Caco-2 (cell line): ENCODE measurements at regions not wholly inside any gene's neighbourhood (a gene's known extent, or its start where the extent isn't known, plus 50 kb on each side); places are given as distances from the start of the nearest gene placed in this dataset.

Source experiments
- BruUV-seq: library from RNA; stranded (reverse); fragments of 400-500 nt; replicated peaks from 2 replicates; lab custom pipeline; 2021; lab: Mats Ljungman, UMichigan
- CTCF ChIA-PET: fragments of 300-600 bp; sonication (Branson Sonifier 250); formaldehyde crosslinking; loops from one replicate; lab custom pipeline; 2022; ENCODE audit warnings: antibody characterized with exemption; lab: Charles Lee
- POLR2A ChIA-PET: fragments of 300-600 bp; sonication (Branson Sonifier 250); formaldehyde crosslinking; loops from one replicate; lab custom pipeline; 2022; ENCODE audit warnings: antibody characterized with exemption; lab: Charles Lee
- DNase-seq, 2 experiments: peaks; one replicate each; pipeline versions ENCODE4 v3.0.0 to v3.0.0-alpha.2; 2020 to 2022
- H3K27me3 ChIP-seq: replicated peaks from 2 replicates; pipeline ENCODE4 v1.6.0; 2011; ENCODE audit warnings: low read length; ENCODE audit not compliant: control insufficient read depth, insufficient read depth
- H3K36me3 ChIP-seq: 2 replicates; pipeline ENCODE4 v1.5.1; 2011; ENCODE audit warnings: low read length; ENCODE audit not compliant: control insufficient read depth, insufficient read depth
- H3K4me1 ChIP-seq: fragments of 250-450 bp; sonication (Bioruptor Pico); 2 replicates; pipeline ENCODE4 v1.5.1; 2020; ENCODE audit warnings: mild to moderate bottlenecking
- H3K4me3 ChIP-seq: 2 replicates; pipeline ENCODE4 v1.5.1; 2011; ENCODE audit warnings: low read depth, mild to moderate bottlenecking, control low read depth, low read length
- H3K9me3 ChIP-seq: fragments of 250-450 bp; sonication (Bioruptor Pico); 2 replicates; pipeline ENCODE4 v1.5.1; 2020; ENCODE audit warnings: mild to moderate bottlenecking, moderate library complexity
- H3K27ac Mint-ChIP-seq: one replicate; pipeline ENCODE4 v1.8.0; 2022; ENCODE audit warnings: mixed read lengths; ENCODE audit not compliant: unreplicated experiment
- H3K27me3 Mint-ChIP-seq: one replicate; pipeline ENCODE4 v1.8.0; 2022; ENCODE audit warnings: mixed read lengths; ENCODE audit not compliant: insufficient read depth, unreplicated experiment
- H3K36me3 Mint-ChIP-seq: one replicate; pipeline ENCODE4 v1.8.0; 2022; ENCODE audit warnings: mild to moderate bottlenecking, mixed read lengths; ENCODE audit not compliant: insufficient read depth, unreplicated experiment
- H3K4me1 Mint-ChIP-seq: one replicate; pipeline ENCODE4 v1.8.0; 2022; ENCODE audit warnings: low read depth, mixed read lengths; ENCODE audit not compliant: unreplicated experiment
- H3K4me3 Mint-ChIP-seq: one replicate; pipeline ENCODE4 v1.8.0; 2022; ENCODE audit warnings: mild to moderate bottlenecking, moderate library complexity, mixed read lengths; ENCODE audit not compliant: unreplicated experiment
- H3K9me3 Mint-ChIP-seq: one replicate; pipeline ENCODE4 v1.8.0; 2022; ENCODE audit warnings: mixed read lengths; ENCODE audit not compliant: unreplicated experiment
- CTCF ChIP-seq, 2 experiments: fragments of 200-600 bp in 1 of 2; IDR thresholded peaks; 1 replicate in 1 of 2; 2 replicates in 1 of 2; pipeline versions ENCODE4 v1.5.1 to v1.8.0; 2011 to 2022; ENCODE audit warnings: antibody characterized with exemption in 1 of 2, control low read depth in 1 of 2, inconsistent platforms in 1 of 2, low read depth in 1 of 2, low read length in 1 of 2, mild to moderate bottlenecking in 1 of 2, moderate library complexity in 1 of 2; ENCODE audit not compliant: insufficient read depth in 1 of 2, severe bottlenecking in 1 of 2, unreplicated experiment in 1 of 2
- intact Hi-C: fragments of 100-400 bp; cut with micrococcal nuclease; formaldehyde crosslinking; loops from one replicate; pipeline ENCODE4 v1.10.0; 2022; ENCODE audit not compliant: unreplicated experiment

GRCh38 chr7:1329966-1330800, 97.5 kb downstream of the UNCX start:
- no peaks in the 10 kb centered on the region for H3K27me3 Mint-ChIP-seq
- intact Hi-C loops: no loop called here
- no peaks in the 10 kb centered on the region for H3K36me3 Mint-ChIP-seq
- no peak for TF ChIP-seq CTCF (IDR thresholded peaks at IDR 0.05; ENCODE audit: insufficient read depth in 1 of 2, low read depth in 1 of 2, low read length in 1 of 2, severe bottlenecking in 1 of 2, unreplicated experiment in 1 of 2)
- Histone ChIP-seq H3K4me1 (no peaks in the 10 kb centered on the region), H3K36me3 (no peaks in the 10 kb centered on the region), H3K9me3 (no peaks in the 10 kb centered on the region), H3K27me3 (no peaks in the 10 kb centered on the region), H3K4me3 (no peak overlapping the region)
- POLR2A ChIA-PET: no interaction called here
- no peaks in the 10 kb centered on the region for H3K4me1 Mint-ChIP-seq
- no peak overlapping the region for H3K4me3 Mint-ChIP-seq
- BruUV-seq: no TSS peak
- no peak overlapping the region for H3K27ac Mint-ChIP-seq
- CTCF ChIA-PET: no interaction called here
- no peaks in the 10 kb centered on the region for H3K9me3 Mint-ChIP-seq
- no peak for DNase-seq

- H3K27ac Mint-ChIP-seq: no peak overlapping the region
- no peaks in the 10 kb centered on the region for H3K4me1 Mint-ChIP-seq
- no peaks in the 10 kb centered on the region for H3K36me3 Mint-ChIP-seq
- no peaks in the 10 kb centered on the region for H3K27me3 Mint-ChIP-seq
- no peak for DNase-seq
- no peak overlapping the region for H3K4me3 Mint-ChIP-seq
- Histone ChIP-seq H3K27me3 (no peaks in the 10 kb centered on the region), H3K36me3 (no peaks in the 10 kb centered on the region), H3K4me3 (no peak overlapping the region), H3K9me3 (no peaks in the 10 kb centered on the region), H3K4me1 (no peaks in the 10 kb centered on the region)
- CTCF ChIA-PET: no interaction called here
- intact Hi-C loops: no loop called here
- no TSS peak for BruUV-seq
- no peaks in the 10 kb centered on the region for H3K9me3 Mint-ChIP-seq
- TF ChIP-seq CTCF (IDR thresholded peaks at IDR 0.05; ENCODE audit: insufficient read depth in 1 of 2, low read depth in 1 of 2, low read length in 1 of 2, severe bottlenecking in 1 of 2, unreplicated experiment in 1 of 2): no peak
- POLR2A ChIA-PET: no interaction called here
Measured at GRCh38 chr7:1330801-1331425, 98.2 kb downstream of the UNCX start.

GRCh38 chr7:1331561-1332467, 99.1 kb downstream of the UNCX start:
- Histone ChIP-seq H3K4me1 (no peaks in the 10 kb centered on the region), H3K36me3 (no peaks in the 10 kb centered on the region), H3K4me3 (no peak overlapping the region), H3K9me3 (peaks cover 5% of the 10 kb centered on the region; the same call in 1 of the 2 replicates), H3K27me3 (no peaks in the 10 kb centered on the region)
- CTCF ChIA-PET: no interaction called here
- Mint-ChIP-seq H3K9me3 (peaks cover 6% of the 10 kb centered on the region), H3K36me3 (no peaks in the 10 kb centered on the region), H3K4me3 (no peak overlapping the region), H3K4me1 (no peaks in the 10 kb centered on the region), H3K27me3 (no peaks in the 10 kb centered on the region), H3K27ac (no peak overlapping the region)
- TF ChIP-seq CTCF (IDR thresholded peaks at IDR 0.05; ENCODE audit: insufficient read depth in 1 of 2, low read depth in 1 of 2, low read length in 1 of 2, severe bottlenecking in 1 of 2, unreplicated experiment in 1 of 2): no peak
- no TSS peak for BruUV-seq
- no peak for DNase-seq
- POLR2A ChIA-PET: no interaction called here
- intact Hi-C loops: no loop called here
